Right hindlimb (tissue), 1 donor: ENCODE measurements at regions not wholly inside any gene's neighbourhood (a gene's known extent, or its start where the extent isn't known, plus 50 kb on each side); places are given as distances from the start of the nearest gene placed in this dataset.

Experiments
- DNase-seq: peaks from one replicate; pipeline ENCODE4 v3.0.0-alpha.2; 2018

- no peak for DNase-seq
These were observed 105.9 kb upstream of the TARS1 start for GRCh38 chr5:33334829-33335228.

GRCh38 chr5:33336891-33337636 is 103.7 kb upstream of the TARS1 start:
- DNase-seq: no peak

GRCh38 chr5:33337637-33337992 is 103.2 kb upstream of the TARS1 start:
- peak; percentile 41 for DNase-seq

GRCh38 chr5:33338336-33339110 is 102.2 kb upstream of the TARS1 start:
- DNase-seq: no peak

- DNase-seq: no peak
These were observed 101.4 kb upstream of the TARS1 start for GRCh38 chr5:33339413-33339812.

- DNase-seq: no peak
These were observed 100.6 kb upstream of the TARS1 start for GRCh38 chr5:33340195-33340594.

- DNase-seq: no peak
These were observed 99.4 kb upstream of the TARS1 start for GRCh38 chr5:33341351-33341750.

GRCh38 chr5:33343676-33344327 is 97.0 kb upstream of the TARS1 start:
- DNase-seq: no peak

- DNase-seq: no peak
These were observed 94.2 kb upstream of the TARS1 start for GRCh38 chr5:33346534-33346933.

- no peak for DNase-seq
These were observed 79.0 kb upstream of the TARS1 start for GRCh38 chr5:33361781-33362180.

- no peak for DNase-seq
These were observed 77.8 kb upstream of the TARS1 start for GRCh38 chr5:33362915-33363314.

GRCh38 chr5:33363537-33363936 is 77.2 kb upstream of the TARS1 start:
- DNase-seq: no peak

- DNase-seq: no peak
These were observed 76.4 kb upstream of the TARS1 start for GRCh38 chr5:33364406-33364805.

GRCh38 chr5:33367416-33367815 is 73.3 kb upstream of the TARS1 start:
- no peak for DNase-seq

- DNase-seq: no peak
These were observed 71.0 kb upstream of the TARS1 start for GRCh38 chr5:33369485-33370465.

GRCh38 chr5:33370466-33370859 is 70.3 kb upstream of the TARS1 start:
- DNase-seq: no peak

- no peak for DNase-seq
These were observed 69.1 kb upstream of the TARS1 start for GRCh38 chr5:33371660-33372059.

- no peak for DNase-seq
These were observed 67.9 kb upstream of the TARS1 start for GRCh38 chr5:33372721-33373472.

- no peak for DNase-seq
These were observed 64.9 kb upstream of the TARS1 start for GRCh38 chr5:33375900-33376299.

- DNase-seq: no peak
These were observed 61.0 kb upstream of the TARS1 start for GRCh38 chr5:33379757-33380156.

GRCh38 chr5:33381243-33381642 is 59.5 kb upstream of the TARS1 start:
- DNase-seq: no peak
